Common myeloid progenitor, CD34-positive (primary cell): ENCODE measurements at regions not wholly inside any gene's neighbourhood (a gene's known extent, or its start where the extent isn't known, plus 50 kb on each side); places are given as distances from the start of the nearest gene placed in this dataset.

Source experiments
- CTCF ChIA-PET: fragments of 350-600 bp; sonication (Branson Sonifier 250); formaldehyde crosslinking; loops from one replicate; lab custom pipeline; 2021; ENCODE audit warnings: antibody characterized with exemption; lab: Charles Lee
- POLR2A ChIA-PET: fragments of 350-600 bp; sonication (Branson Sonifier 250); formaldehyde crosslinking; loops from one replicate; lab custom pipeline; 2021; ENCODE audit warnings: antibody characterized with exemption; lab: Charles Lee
- DNase-seq, 3 donors: peaks; one replicate each; pipeline versions ENCODE4 v3.0.0 to v3.0.0-alpha.2; 2013
- H3K27ac ChIP-seq, 2 experiments: 1 replicate in 1 of 2; 2 replicates in 1 of 2; pipeline ENCODE4 v1.7.0; 2013; ENCODE audit warnings: inconsistent platforms in 2 of 2, low read length in 2 of 2, mild to moderate bottlenecking in 2 of 2, low read depth in 1 of 2, moderate library complexity in 1 of 2; ENCODE audit not compliant: severe bottlenecking in 2 of 2, insufficient read depth in 1 of 2, poor library complexity in 1 of 2
- H3K27me3 ChIP-seq, 5 experiments: replicated peaks in 2 of 5; 1 replicate in 3 of 5; 2 replicates in 2 of 5; pipeline versions ENCODE4 v1.6.1 to v1.7.0; 2013; ENCODE audit warnings: low read length in 4 of 5, mild to moderate bottlenecking in 2 of 5, moderate library complexity in 2 of 5, inconsistent platforms in 1 of 5; ENCODE audit not compliant: insufficient read depth in 5 of 5, control insufficient read depth in 4 of 5
- H3K36me3 ChIP-seq, 4 experiments: 1 replicate in 2 of 4; 2 replicates in 2 of 4; pipeline versions ENCODE4 v1.6.1 to v1.7.0; 2013; ENCODE audit warnings: low read length in 3 of 4, control low read depth in 1 of 4, mild to moderate bottlenecking in 1 of 4; ENCODE audit not compliant: control insufficient read depth in 4 of 4, insufficient read depth in 4 of 4
- H3K4me1 ChIP-seq, 4 experiments: 1 replicate in 3 of 4; 2 replicates in 1 of 4; pipeline versions ENCODE4 v1.6.1 to v1.7.1; 2013; ENCODE audit warnings: low read length in 3 of 4, mild to moderate bottlenecking in 3 of 4, control low read depth in 1 of 4, inconsistent platforms in 1 of 4, moderate library complexity in 1 of 4; ENCODE audit not compliant: control insufficient read depth in 4 of 4, insufficient read depth in 4 of 4; ENCODE audit errors: control extremely low read depth in 1 of 4
- H3K4me3 ChIP-seq, 7 experiments: 1 replicate in 4 of 7; 2 replicates in 3 of 7; pipeline versions ENCODE4 v1.5.1 to v1.7.0; 2013; ENCODE audit warnings: mild to moderate bottlenecking in 7 of 7, low read length in 6 of 7, moderate library complexity in 6 of 7, inconsistent platforms in 2 of 7, low read depth in 2 of 7, control low read depth in 1 of 7; ENCODE audit not compliant: insufficient read depth in 4 of 7, control insufficient read depth in 1 of 7; ENCODE audit errors: extremely low read depth in 1 of 7
- H3K9me3 ChIP-seq, 5 experiments: 1 replicate in 4 of 5; 2 replicates in 1 of 5; pipeline versions ENCODE4 v1.6.1 to v1.7.1; 2013; ENCODE audit warnings: low read length in 4 of 5, mild to moderate bottlenecking in 2 of 5, inconsistent platforms in 1 of 5, low read depth in 1 of 5, moderate library complexity in 1 of 5; ENCODE audit not compliant: control insufficient read depth in 4 of 5, insufficient read depth in 2 of 5; ENCODE audit errors: control extremely low read depth in 1 of 5
- WGBS: methylation state at CpG from one replicate; pipeline ENCODE4 v1.1.5; 2013; ENCODE audit not compliant: insufficient coverage; 5-methylcytosine and 5-hydroxymethylcytosine counted together

DNA sequence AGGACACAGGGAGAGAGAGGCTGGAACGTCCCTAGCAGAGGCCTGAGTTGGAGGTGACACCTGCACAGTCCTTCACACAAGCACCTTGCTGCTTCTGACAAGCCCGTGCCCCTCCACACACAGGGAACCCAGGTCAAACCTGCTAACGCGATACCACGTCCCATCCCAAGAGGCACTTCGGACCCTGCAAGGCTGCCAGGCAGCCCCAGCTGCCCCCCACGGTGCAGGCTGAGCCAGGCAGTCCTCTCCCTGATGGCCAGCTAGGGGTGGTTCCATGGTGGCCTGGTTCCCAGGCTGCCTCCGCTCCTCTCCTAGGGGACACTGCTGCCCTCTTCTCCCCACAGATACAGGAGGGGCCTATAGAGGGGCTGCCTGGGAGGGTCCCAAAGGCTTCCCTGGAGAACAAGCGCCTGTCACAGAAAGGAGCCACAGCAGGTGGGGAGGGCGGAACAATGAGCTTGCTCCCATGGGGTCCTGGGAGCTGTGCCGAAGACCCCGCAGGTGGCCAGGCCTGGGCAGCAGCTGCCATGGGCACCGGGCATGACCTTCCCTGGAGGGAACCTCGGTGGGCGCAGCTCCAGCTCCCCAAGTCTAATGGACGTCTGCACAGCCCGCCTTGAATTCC, 434.2 kb upstream of the MYT1L start:
- peaks cover 0 to 5% (median 0%) of the 10 kb centered on the region in 5 experiments for H3K9me3 ChIP-seq
- no peak overlapping the region for H3K27ac ChIP-seq
- H3K27me3 ChIP-seq, result no peaks in the 10 kb centered on the region
- H3K36me3 ChIP-seq, result no peaks in the 10 kb centered on the region
- ChIA-PET POLR2A (no interaction called here), CTCF (no interaction called here)
- H3K4me1 ChIP-seq, result no peaks in the 10 kb centered on the region
- no peak for DNase-seq
- 97% methylated on average over 15 of the region's 17 CpGs for WGBS
- no peak overlapping the region for H3K4me3 ChIP-seq

DNA sequence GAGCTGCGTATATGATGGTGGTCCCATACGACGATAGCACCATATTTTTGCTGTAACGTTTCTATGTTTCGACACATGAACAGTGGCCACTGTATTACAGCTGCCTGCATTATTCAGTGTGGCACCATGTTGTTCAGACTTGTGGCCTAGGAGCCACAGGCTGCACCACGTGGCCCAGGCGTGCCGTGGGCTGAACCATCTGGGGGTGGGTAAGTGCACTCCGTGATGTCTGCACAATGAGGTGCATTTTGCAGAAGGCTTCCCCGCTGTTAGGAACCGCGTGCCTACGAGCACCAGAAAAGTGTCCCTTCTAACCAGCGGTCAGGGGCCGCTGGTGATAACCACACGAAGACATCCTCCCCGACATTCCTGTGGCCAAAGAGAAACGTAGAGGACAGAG, 433.7 kb upstream of the MYT1L start:
- 97% methylated on average over 18 of the region's 18 CpGs for WGBS
- H3K9me3 ChIP-seq, result peaks cover 0 to 5% (median 0%) of the 10 kb centered on the region in 5 experiments
- no peak overlapping the region for H3K27ac ChIP-seq
- POLR2A ChIA-PET, result no interaction called here
- no peaks in the 10 kb centered on the region for H3K27me3 ChIP-seq
- DNase-seq, result no peak
- CTCF ChIA-PET, result no interaction called here
- no peaks in the 10 kb centered on the region for H3K36me3 ChIP-seq
- H3K4me3 ChIP-seq, result no peak overlapping the region
- no peaks in the 10 kb centered on the region for H3K4me1 ChIP-seq

DNA sequence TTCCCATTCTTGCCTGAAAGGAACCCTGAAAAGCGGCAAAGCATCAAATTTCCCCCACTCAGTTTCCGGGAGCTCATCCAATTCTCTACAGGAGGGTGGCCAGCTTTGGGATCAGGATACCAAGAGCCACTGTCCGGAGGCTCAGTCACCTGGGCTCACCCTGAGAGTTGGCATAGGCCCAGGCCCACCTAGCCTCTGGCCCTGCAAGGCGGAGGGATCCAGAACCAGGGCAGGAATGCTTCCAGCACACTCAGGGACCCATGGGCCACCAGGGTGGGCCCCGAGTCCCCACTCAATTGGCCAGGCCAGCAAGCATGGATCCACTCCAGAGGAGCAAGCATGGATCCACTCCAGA, 432.9 kb upstream of the MYT1L start:
- Histone ChIP-seq H3K27ac (no peak overlapping the region), H3K4me3 (no peak overlapping the region), H3K9me3 (peaks cover 0 to 5% (median 0%) of the 10 kb centered on the region in 5 experiments), H3K36me3 (no peaks in the 10 kb centered on the region), H3K4me1 (no peaks in the 10 kb centered on the region), H3K27me3 (peaks cover 0 to 2% (median 0%) of the 10 kb centered on the region in 5 experiments)
- 96% methylated on average over 5 of the region's 5 CpGs for WGBS
- no peak for DNase-seq
- POLR2A ChIA-PET, result interaction anchor here (0.8 kb wide), 1 partner anchor 47 kb away, joined by 3 read pairs; no protein-coding TSS in a partner anchor
- CTCF ChIA-PET, result no interaction called here

DNA sequence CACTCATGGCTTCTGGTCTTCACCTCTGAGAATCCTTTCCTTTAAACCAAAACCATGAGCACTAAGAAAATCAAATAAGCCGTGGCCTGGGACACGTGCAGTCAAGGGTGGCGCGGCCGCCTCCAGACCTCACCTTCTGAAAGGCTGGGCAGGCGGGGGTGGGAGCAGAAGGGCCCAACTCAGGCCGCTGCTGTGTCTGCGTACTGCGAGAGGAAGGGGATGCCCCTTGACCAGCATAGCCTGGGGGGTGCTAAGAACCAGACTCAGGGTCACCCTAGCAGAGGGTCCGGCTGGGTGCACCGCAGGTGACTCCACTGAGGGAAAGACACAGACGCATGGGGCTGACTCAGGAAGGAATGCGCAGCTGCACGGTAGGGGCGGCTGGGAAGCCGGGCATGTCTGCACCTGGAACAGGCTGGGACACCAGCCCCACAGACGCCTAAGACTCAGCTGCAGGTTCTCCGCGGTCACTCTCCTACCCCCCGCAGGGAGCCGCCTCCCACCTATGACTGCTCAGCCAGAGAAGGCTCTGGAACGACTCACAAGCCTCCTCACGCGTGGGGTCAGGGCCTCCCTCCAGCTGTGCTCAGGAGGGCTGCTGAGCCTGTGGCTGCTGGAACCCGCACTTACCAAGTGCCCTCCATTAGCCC, 432.4 kb upstream of the MYT1L start:
- 95% methylated on average over 24 of the region's 25 CpGs for WGBS
- Histone ChIP-seq H3K27ac (no peak overlapping the region), H3K4me1 (no peaks in the 10 kb centered on the region), H3K36me3 (no peaks in the 10 kb centered on the region), H3K4me3 (no peak overlapping the region), H3K9me3 (peaks cover 0 to 5% (median 0%) of the 10 kb centered on the region in 5 experiments), H3K27me3 (peaks cover 0 to 2% (median 0%) of the 10 kb centered on the region in 5 experiments)
- ChIA-PET CTCF (no interaction called here), POLR2A (interaction anchor here (0.8 kb wide), 1 partner anchor 47 kb away, joined by 3 read pairs; no protein-coding TSS in a partner anchor)
- no peak for DNase-seq

DNA sequence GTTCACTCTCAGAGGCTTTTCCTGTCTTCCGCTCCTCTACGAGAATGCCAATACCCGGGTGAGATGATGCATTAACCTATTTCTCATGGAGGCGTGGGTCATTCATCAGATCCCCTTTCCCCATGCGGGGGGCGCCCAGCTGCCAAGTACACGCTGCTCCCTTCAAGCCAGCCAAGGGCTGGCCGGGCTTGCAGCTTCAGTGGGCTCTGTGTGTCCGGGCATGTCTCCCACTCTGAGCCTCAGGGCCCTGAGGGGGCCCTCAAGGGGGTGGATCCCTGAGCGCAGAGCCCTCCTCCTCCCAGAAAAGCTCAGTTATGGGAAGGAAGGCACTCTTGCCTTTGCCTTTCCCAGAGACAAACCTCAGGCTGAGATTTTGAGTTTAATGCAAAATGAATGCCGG, 431.8 kb upstream of the MYT1L start:
- Histone ChIP-seq H3K4me1 (no peaks in the 10 kb centered on the region), H3K36me3 (no peaks in the 10 kb centered on the region), H3K9me3 (peaks cover 0 to 5% (median 0%) of the 10 kb centered on the region in 5 experiments), H3K4me3 (no peak overlapping the region), H3K27me3 (peaks cover 0 to 2% (median 0%) of the 10 kb centered on the region in 5 experiments), H3K27ac (no peak overlapping the region)
- ChIA-PET POLR2A (no interaction called here), CTCF (no interaction called here)
- WGBS, result 95% methylated on average over 10 of the region's 11 CpGs
- no peak for DNase-seq

DNA sequence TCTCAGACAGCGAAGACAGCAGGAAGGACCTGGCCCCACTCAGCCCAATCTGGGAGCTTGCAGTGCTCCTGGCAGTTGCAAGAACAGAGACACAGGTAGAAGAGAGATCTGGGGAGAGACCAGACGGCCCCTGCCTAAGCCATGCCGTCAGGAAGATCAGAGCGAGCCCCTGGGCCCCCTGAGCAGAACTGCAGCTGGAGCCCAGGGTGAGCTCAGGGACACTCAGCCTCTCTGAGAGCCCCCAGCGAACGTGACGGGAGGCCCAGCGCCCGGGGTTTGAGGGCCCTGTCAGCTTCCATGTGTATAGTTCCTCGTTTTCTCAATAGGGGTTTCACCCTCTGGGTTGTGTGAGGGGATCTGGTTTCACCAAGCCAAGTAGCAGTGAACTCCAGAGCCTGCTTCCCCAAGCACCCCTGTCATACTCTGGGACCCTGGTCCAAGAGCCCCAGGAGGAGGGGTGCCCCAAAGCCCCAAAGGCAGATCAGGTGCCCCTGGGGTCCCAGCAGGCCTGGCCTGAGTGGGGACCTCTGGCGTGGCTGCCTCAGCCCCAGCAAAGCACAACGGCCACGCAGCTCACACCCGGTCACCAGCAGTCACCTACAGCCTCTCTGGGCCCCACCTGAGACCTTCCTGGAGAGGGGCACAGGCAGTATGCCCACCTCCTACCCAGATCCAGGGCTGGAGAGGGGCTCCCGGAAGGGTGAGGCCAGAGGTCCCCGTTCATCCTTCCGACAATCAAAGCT, 431.3 kb upstream of the MYT1L start:
- H3K36me3 ChIP-seq, result no peaks in the 10 kb centered on the region
- 89% methylated on average over 13 of the region's 17 CpGs for WGBS
- POLR2A ChIA-PET, result no interaction called here

More for the DNA sequence above, 431.3 kb upstream of the MYT1L start:
- no peak overlapping the region for H3K4me3 ChIP-seq
- H3K27me3 ChIP-seq, result peaks cover 0 to 2% (median 0%) of the 10 kb centered on the region in 5 experiments
- H3K4me1 ChIP-seq, result no peaks in the 10 kb centered on the region
- CTCF ChIA-PET, result no interaction called here
- no peak for DNase-seq
- H3K9me3 ChIP-seq, result peaks cover 0 to 5% (median 0%) of the 10 kb centered on the region in 5 experiments
- H3K27ac ChIP-seq, result no peak overlapping the region
